HepG2 (cell line): ENCODE measurements at regions not wholly inside any gene's neighbourhood (a gene's known extent, or its start where the extent isn't known, plus 50 kb on each side); places are given as distances from the start of the nearest gene placed in this dataset.

ENCODE experiments used
- ATAC-seq: fragments of 200-7000 bp; cut with Tn5 transposase; 3 replicates; pipeline ENCODE4 v1.9.1; 2020; ENCODE audit warnings: mild to moderate bottlenecking, moderate library complexity
- BruUV-seq: library from RNA; stranded (reverse); fragments of 400-500 nt; replicated peaks from 2 replicates; lab custom pipeline; 2021; lab: Mats Ljungman, UMichigan
- CTCF ChIA-PET: fragments of 300-600 bp; formaldehyde crosslinking; extraction: SDS; loops from one replicate; lab custom pipeline; 2021; ENCODE audit warnings: low total read pairs, inconsistent platforms, low intra/inter-chr PET ratio; lab: Yijun Ruan, JAX
- POLR2A ChIA-PET: fragments of 350-600 bp; sonication (Branson Sonifier 250); formaldehyde crosslinking; loops from one replicate; lab custom pipeline; 2020; ENCODE audit warnings: antibody characterized with exemption, inconsistent platforms; lab: Yijun Ruan, JAX
- DNase-seq: peaks from one replicate; pipeline ENCODE4 v3.0.0-alpha.2; 2015; ENCODE audit warnings: low spot score
- FAIRE-seq: peaks from 3 replicates; lab custom pipeline; 2011; peaks lifted over from hg19 to GRCh38; lab: Jason Lieb, UNC
- H2AFZ ChIP-seq: one replicate; pipeline ENCODE4 v1.6.1; 2011; ENCODE audit warnings: low read length, inconsistent platforms
- H3K27ac ChIP-seq: fragments of 300-600 bp; 3 replicates; pipeline ENCODE4 v1.8.0; 2011; ENCODE audit warnings: mixed run types, mild to moderate bottlenecking, mixed read lengths, low read length, inconsistent platforms; ENCODE audit not compliant: insufficient read depth; ENCODE audit errors: extremely low read length
- H3K27me3 ChIP-seq, 2 experiments: fragments of 200-600 bp in 1 of 2; 2 replicates in 1 of 2; 3 replicates in 1 of 2; pipeline versions ENCODE4 v1.6.0 to v1.8.0; 2011; ENCODE audit warnings: low read length in 2 of 2, mild to moderate bottlenecking in 2 of 2, moderate library complexity in 2 of 2, inconsistent platforms in 1 of 2; ENCODE audit not compliant: insufficient read depth in 2 of 2, control insufficient read depth in 1 of 2
- H3K36me3 ChIP-seq, 2 experiments: fragments of 200-600 bp in 1 of 2; replicated peaks in 1 of 2; 2 replicates in 1 of 2; 3 replicates in 1 of 2; pipeline versions ENCODE4 v1.5.1 to v1.8.0; 2011; ENCODE audit warnings: low read length in 2 of 2, inconsistent platforms in 1 of 2; ENCODE audit not compliant: insufficient read depth in 2 of 2, control insufficient read depth in 1 of 2
- H3K4me1 ChIP-seq: 2 replicates; pipeline ENCODE4 v1.5.1; 2012; ENCODE audit warnings: low read length, inconsistent platforms; ENCODE audit not compliant: insufficient read depth
- H3K4me2 ChIP-seq: 2 replicates; pipeline ENCODE4 v1.6.0; 2011; ENCODE audit warnings: low read depth, low read length, inconsistent platforms
- H3K4me3 ChIP-seq, 3 experiments: fragments of 200-600 bp in 1 of 3; sonication (generic), shearing (Covaris generic) in 1 of 3; replicated peaks in 1 of 3; 2 replicates each; pipeline ENCODE4 v1.5.1; 2011 to 2016; ENCODE audit warnings: low read length in 3 of 3, inconsistent platforms in 2 of 3, low read depth in 2 of 3, mild to moderate bottlenecking in 2 of 3, control low read depth in 1 of 3, mixed read lengths in 1 of 3; ENCODE audit not compliant: insufficient read depth in 1 of 3
- H3K79me2 ChIP-seq: one replicate; pipeline ENCODE4 v1.6.1; 2011; ENCODE audit warnings: low read length, inconsistent platforms; ENCODE audit not compliant: insufficient read depth
- H3K9ac ChIP-seq: 2 replicates; pipeline ENCODE4 v1.6.0; 2011; ENCODE audit warnings: mild to moderate bottlenecking, low read depth, low read length, inconsistent platforms; ENCODE audit not compliant: insufficient read depth
- H3K9me3 ChIP-seq: 2 replicates; pipeline ENCODE4 v1.5.1; 2012; ENCODE audit warnings: mild to moderate bottlenecking, low read length
- H4K20me1 ChIP-seq: 2 replicates; pipeline ENCODE4 v1.6.0; 2011; ENCODE audit warnings: inconsistent platforms, mild to moderate bottlenecking, low read length, moderate library complexity; ENCODE audit not compliant: insufficient read depth
- ASH2L ChIP-seq: fragments of 300-600, 200-600 bp; sonication (generic); IDR thresholded peaks from 2 replicates; pipeline ENCODE4 v1.7.0; 2017; ENCODE audit warnings: low read depth, mild to moderate bottlenecking, moderate library complexity, mixed read lengths, low read length; ENCODE audit not compliant: insufficient read length
- HMGXB3 ChIP-seq: sonication (generic); formaldehyde crosslinking; IDR thresholded peaks from 2 replicates; pipeline ENCODE4 v1.4.0; 2020; ENCODE audit warnings: missing genetic modification reagents, borderline replicate concordance
- STAT6 ChIP-seq: sonication (generic); formaldehyde crosslinking; IDR thresholded peaks from 2 replicates; pipeline ENCODE4 v1.4.0; 2020; ENCODE audit warnings: missing genetic modification reagents, mild to moderate bottlenecking, borderline replicate concordance
- ZNF577 ChIP-seq: sonication (generic); formaldehyde crosslinking; IDR thresholded peaks from 2 replicates; pipeline ENCODE4 v1.4.0; 2020; ENCODE audit warnings: mild to moderate bottlenecking, low read depth, missing genetic modification reagents, borderline replicate concordance
- WGBS: methylation state at CpG from one replicate; pipeline ENCODE4 v1.1.6; 2017; ENCODE audit warnings: low lambda C conversion rate; 5-methylcytosine and 5-hydroxymethylcytosine counted together
- in situ Hi-C: cut with HindIII; loops from 2 replicates; pipeline ENCODE4 v1.10.0; 2017; ENCODE audit warnings: low pct_unique_long_range_greater_than_20kb; ENCODE audit not compliant: extremely low pct_ligation_motif_present
- intact Hi-C: fragments of 100-400 bp; cut with micrococcal nuclease; formaldehyde crosslinking; loops from one replicate; pipeline ENCODE4 v1.10.0; 2022; ENCODE audit not compliant: unreplicated experiment

- Histone ChIP-seq H3K36me3 (no peaks in the 10 kb centered on the region), H4K20me1 (no peaks in the 10 kb centered on the region), H3K9ac (no peak overlapping the region), H3K9me3 (no peaks in the 10 kb centered on the region), H3K4me1 (no peaks in the 10 kb centered on the region), H3K27me3 (no peaks in the 10 kb centered on the region), H2AFZ (no peak overlapping the region), H3K4me2 (no peak overlapping the region), H3K4me3 (no peak overlapping the region), H3K79me2 (no peaks in the 10 kb centered on the region), H3K27ac (no peak overlapping the region)
- BruUV-seq, result no TSS peak
- no peak for DNase-seq
- CTCF ChIA-PET, result no interaction called here
- TF ChIP-seq STAT6 (CRISPR knock-in tag) (no peak), ZNF577 (CRISPR knock-in tag) (no peak), ASH2L (no peak), HMGXB3 (CRISPR knock-in tag) (no peak)
- ATAC-seq, result no peak
- intact Hi-C loops (no loop called here), in situ Hi-C loops (no loop called here)
- POLR2A ChIA-PET, result no interaction called here
- FAIRE-seq, result no peak
- WGBS, result 44% methylated on average over 2 of the region's 2 CpGs
Observed at GRCh38 chr5:147963436-147963835, 57.1 kb upstream of the C5orf46 start.
